Ovary (tissue), 7 donors: ENCODE measurements at regions not wholly inside any gene's neighbourhood (a gene's known extent, or its start where the extent isn't known, plus 50 kb on each side); places are given as distances from the start of the nearest gene placed in this dataset.

Source experiments
- DNase-seq, 5 donors: peaks; one replicate each; pipeline ENCODE4 v3.0.0-alpha.2; 2019 to 2020
- H3K27ac ChIP-seq, 2 donors: fragments of 200-600 bp; one replicate each; pipeline versions ENCODE4 v1.5.1 to v1.8.0; 2019 to 2022
- H3K27me3 ChIP-seq: fragments of 200-600 bp; one replicate; pipeline ENCODE4 v1.8.0; 2022
- H3K36me3 ChIP-seq: fragments of 200-600 bp; sonication (generic); one replicate; pipeline ENCODE4 v1.5.1; 2019
- H3K4me1 ChIP-seq: one replicate; pipeline ENCODE4 v1.8.1; 2013; ENCODE audit warnings: mild to moderate bottlenecking, moderate library complexity; ENCODE audit not compliant: insufficient read depth
- H3K4me3 ChIP-seq: fragments of 200-600 bp; sonication (generic); one replicate; pipeline ENCODE4 v1.5.1; 2017
- H3K9me3 ChIP-seq, 2 donors: fragments of 200-600 bp in 1 of 2; sonication (generic) in 1 of 2; one replicate each; pipeline versions ENCODE4 v1.5.1 to v1.8.1; 2013 to 2019; ENCODE audit warnings: mild to moderate bottlenecking in 1 of 2, moderate library complexity in 1 of 2
- EP300 ChIP-seq: sonication (generic); formaldehyde crosslinking; IDR thresholded peaks from one replicate; pipeline ENCODE4 v1.6.1; 2017; ENCODE audit warnings: antibody characterized with exemption
- POLR2A ChIP-seq: fragments of 450-650 bp; IDR thresholded peaks from one replicate; pipeline ENCODE4 v1.6.1; 2017; ENCODE audit warnings: antibody characterized with exemption, mild to moderate bottlenecking, moderate library complexity
- WGBS, 3 donors: extraction: QIAGEN DNeasy Blood & Tissue Kit in 1 of 3; methylation state at CpG; one replicate each; pipeline versions ENCODE4 v1.1.5 to v1.1.7; 2013 to 2017; 5-methylcytosine and 5-hydroxymethylcytosine counted together
- intact Hi-C, 4 donors: fragments of 100-400 bp; cut with DNase I; formaldehyde crosslinking; loops; one replicate each; pipeline versions ENCODE4 v1.11.0 to v1.15.1; 2022 to 2023
- TF ChIP-seq, protein P1 (sequence below), 3 donors: fragments of 450-650 bp in 2 of 3; fragments of 200-600 bp in 1 of 3; IDR thresholded peaks; one replicate each; pipeline versions ENCODE4 v1.5.1 to v1.8.0; 2016 to 2022; ENCODE audit warnings: antibody characterized with exemption in 3 of 3, mild to moderate bottlenecking in 1 of 3
- donor health status: DM: no; HTN: no; CAD: no; lungs with moderate emphysema.
- donor health status: DM: no; HTN: no; CAD: no.
- donor health status: Bipolar disorder and iron deficiency.
- donor health status: DM: no; HTN: no; CAD: no.
- donor health status: DM: yes; HTN: yes; CAD: no.

DNA sequence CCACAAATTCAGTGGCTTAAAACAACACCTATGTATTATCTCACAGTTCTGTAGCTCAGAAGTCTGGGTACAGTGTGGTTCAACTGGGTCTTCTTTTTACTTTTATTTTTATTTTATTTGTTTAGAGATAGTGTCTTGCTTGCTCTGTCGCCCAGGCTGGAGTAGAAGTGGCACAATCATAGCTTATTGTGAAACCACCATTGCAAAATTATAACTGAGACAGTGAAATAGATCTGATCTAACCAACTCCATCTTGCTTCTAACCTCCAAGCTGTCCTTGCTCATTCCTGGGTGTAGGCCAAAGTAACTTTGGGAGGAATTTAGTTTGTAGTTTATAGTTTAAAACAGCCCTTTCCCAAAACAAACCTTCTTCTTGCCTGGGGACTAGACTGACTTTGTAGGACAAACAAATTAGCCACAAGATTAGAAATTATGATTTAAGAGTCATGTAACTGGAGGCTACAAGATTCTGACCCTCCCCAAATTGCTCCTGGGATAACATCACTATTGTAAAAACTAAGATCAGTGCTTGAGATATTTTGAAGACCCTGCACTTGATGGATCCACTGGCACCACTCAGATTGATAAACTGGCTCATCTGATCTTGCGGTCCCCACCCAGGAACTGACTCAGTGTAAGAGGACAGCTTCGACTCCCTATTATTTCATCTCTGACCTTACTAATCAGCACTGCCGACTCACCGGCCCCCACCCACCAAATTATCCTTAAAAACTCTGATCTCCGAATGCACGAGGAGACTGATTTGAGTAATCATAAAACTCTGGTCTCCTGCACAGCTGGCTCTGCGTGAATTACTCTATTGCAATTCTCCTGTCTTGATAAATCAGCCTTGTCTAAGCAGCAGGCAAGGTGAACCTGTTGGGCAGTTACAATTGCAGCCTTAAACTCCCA, 193.4 kb upstream of the CDYL start:
- H3K27ac ChIP-seq: no peak overlapping the region
- no peak for DNase-seq
- 56 to 72% (median 70%) methylated on average over 8 of the region's 8 CpGs for WGBS, 3 donors

DNA sequence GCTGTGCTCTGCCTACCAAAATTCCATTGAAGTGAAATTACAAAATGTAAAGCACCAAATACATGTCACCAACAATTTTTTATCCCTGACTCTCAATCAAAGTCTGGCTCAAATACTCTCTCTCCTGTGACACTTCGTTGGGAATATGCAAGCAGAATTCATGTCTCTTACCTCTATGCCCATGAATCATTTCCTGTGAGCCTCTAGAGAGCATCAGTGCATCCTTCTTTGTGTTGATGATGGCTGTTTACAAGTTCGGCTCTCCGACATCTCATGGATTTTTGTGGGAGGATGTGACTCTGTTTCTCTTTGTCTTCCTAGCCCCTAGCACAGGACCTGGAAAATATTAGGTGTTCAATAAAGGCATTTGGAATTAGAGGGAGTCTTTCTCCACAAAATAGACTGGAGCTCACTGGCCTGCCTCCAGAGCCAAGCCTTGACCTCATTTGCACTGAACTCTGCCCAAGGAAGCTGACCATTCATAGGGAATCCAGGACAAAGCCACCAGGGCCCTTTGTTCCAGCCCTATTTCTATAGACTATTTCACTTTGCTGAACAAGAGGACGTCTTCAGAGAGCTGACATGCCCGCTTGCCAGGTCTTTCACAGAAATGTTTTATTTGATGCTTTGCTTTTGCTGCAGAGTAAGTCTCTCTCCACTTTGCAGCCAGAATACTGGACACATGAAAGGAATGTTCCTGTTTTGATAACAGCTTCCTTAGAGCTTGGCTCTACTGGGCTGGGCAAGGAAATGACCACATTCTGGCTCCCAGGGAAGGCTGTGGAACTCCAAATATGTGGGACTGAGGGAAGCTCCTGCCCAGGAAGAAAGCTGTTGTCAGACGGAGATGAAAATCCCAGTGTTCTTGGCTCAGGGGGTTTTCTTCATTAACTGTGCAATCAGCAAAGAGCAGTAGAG, 194.5 kb upstream of the CDYL start:
- no peaks in the 10 kb centered on the region for H3K4me1 ChIP-seq
- no peak overlapping the region for H3K4me3 ChIP-seq
- no peak for TF ChIP-seq EP300
- TF ChIP-seq POLR2A: no peak
- TF ChIP-seq, protein P1, sequence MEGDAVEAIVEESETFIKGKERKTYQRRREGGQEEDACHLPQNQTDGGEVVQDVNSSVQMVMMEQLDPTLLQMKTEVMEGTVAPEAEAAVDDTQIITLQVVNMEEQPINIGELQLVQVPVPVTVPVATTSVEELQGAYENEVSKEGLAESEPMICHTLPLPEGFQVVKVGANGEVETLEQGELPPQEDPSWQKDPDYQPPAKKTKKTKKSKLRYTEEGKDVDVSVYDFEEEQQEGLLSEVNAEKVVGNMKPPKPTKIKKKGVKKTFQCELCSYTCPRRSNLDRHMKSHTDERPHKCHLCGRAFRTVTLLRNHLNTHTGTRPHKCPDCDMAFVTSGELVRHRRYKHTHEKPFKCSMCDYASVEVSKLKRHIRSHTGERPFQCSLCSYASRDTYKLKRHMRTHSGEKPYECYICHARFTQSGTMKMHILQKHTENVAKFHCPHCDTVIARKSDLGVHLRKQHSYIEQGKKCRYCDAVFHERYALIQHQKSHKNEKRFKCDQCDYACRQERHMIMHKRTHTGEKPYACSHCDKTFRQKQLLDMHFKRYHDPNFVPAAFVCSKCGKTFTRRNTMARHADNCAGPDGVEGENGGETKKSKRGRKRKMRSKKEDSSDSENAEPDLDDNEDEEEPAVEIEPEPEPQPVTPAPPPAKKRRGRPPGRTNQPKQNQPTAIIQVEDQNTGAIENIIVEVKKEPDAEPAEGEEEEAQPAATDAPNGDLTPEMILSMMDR (IDR thresholded peaks at IDR 0.05): no peak
- no peak for DNase-seq
- WGBS, 3 donors: 54 to 59% (median 55%) methylated on average over 6 of the region's 6 CpGs
- intact Hi-C loops: no loop called here
- H3K9me3 ChIP-seq: no peaks in the 10 kb centered on the region
- H3K27me3 ChIP-seq: no peaks in the 10 kb centered on the region
- no peaks in the 10 kb centered on the region for H3K36me3 ChIP-seq
- H3K27ac ChIP-seq: no peak overlapping the region

More for the DNA sequence above, 193.4 kb upstream of the CDYL start:
- H3K27me3 ChIP-seq: no peaks in the 10 kb centered on the region
- H3K9me3 ChIP-seq: no peaks in the 10 kb centered on the region
- no peak overlapping the region for H3K4me3 ChIP-seq
- TF ChIP-seq EP300 (no peak), POLR2A (no peak)
- TF ChIP-seq, protein P1 (IDR thresholded peaks at IDR 0.05): no peak
- no peaks in the 10 kb centered on the region for H3K36me3 ChIP-seq
- intact Hi-C loops: no loop called here
- H3K4me1 ChIP-seq: no peaks in the 10 kb centered on the region

DNA sequence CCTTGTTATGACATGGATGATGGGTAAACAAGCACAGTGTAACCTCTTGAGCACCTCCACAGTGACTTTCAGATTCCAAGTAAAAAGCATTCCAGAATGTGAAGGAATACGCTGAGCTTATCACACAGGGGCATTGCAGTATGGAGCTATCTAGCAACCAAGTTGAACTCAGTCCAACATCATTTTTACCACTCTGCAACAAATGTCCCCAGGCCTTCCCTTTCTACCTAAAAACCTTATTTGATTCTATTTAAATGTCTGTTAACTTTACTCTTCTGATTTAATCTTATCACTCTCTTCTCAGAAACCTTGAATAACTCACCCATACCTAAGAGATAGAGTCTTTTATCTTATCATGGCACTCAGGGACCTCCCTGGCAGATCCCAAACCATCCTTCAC, 195.8 kb upstream of the CDYL start:
- TF ChIP-seq EP300: no peak
- no peak for TF ChIP-seq POLR2A
- TF ChIP-seq, protein P1 (IDR thresholded peaks at IDR 0.05): no peak

DNA sequence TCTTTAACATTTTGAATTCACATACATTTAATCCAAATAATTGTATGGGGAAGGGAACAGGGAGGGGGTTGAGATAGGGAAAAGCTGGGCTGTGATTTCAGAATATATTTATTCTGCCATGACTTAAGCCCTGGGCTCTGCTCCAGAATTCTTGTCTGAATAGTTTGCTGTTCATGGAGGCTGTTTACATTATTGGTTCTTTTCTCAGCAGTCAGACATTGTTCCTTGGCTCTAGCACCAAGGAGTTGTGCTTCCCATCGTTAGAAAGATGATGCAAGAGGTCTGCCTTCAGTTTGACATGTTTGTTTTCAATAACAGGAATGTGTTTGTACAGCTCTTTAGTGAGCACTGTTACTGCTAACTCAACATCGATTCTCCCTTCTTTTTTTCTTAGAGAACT, 198.8 kb upstream of the CDYL start:
- TF ChIP-seq, protein P1 (IDR thresholded peaks at IDR 0.05): no peak
- no peak for TF ChIP-seq POLR2A
- TF ChIP-seq EP300: no peak
- no peak for DNase-seq
- H3K4me3 ChIP-seq: no peak overlapping the region
- H3K36me3 ChIP-seq: no peaks in the 10 kb centered on the region
- intact Hi-C loops: no loop called here
- H3K27ac ChIP-seq: no peak overlapping the region
- no peaks in the 10 kb centered on the region for H3K4me1 ChIP-seq
- 9 to 14% (median 10%) methylated on average over 2 of the region's 2 CpGs for WGBS, 3 donors
- H3K9me3 ChIP-seq: no peaks in the 10 kb centered on the region
- H3K27me3 ChIP-seq: no peaks in the 10 kb centered on the region

More for the DNA sequence above, 195.8 kb upstream of the CDYL start:
- Histone ChIP-seq H3K4me3 (no peak overlapping the region), H3K4me1 (no peaks in the 10 kb centered on the region), H3K9me3 (no peaks in the 10 kb centered on the region), H3K27me3 (no peaks in the 10 kb centered on the region), H3K36me3 (no peaks in the 10 kb centered on the region), H3K27ac (no peak overlapping the region)
- no peak for DNase-seq
- 48 to 70% (median 58%) methylated on average over 1 of the region's 1 CpG for WGBS, 3 donors
- intact Hi-C loops: no loop called here
